GM12874 (cell line): ENCODE measurements at regions not wholly inside any gene's neighbourhood (a gene's known extent, or its start where the extent isn't known, plus 50 kb on each side); places are given as distances from the start of the nearest gene placed in this dataset.

Source experiments
- TF ChIP-seq, protein P1 (sequence below): IDR thresholded peaks from 2 replicates; pipeline ENCODE4 v1.5.1; 2011; ENCODE audit warnings: low read depth, mild to moderate bottlenecking, control low read depth, low read length, moderate library complexity; ENCODE audit not compliant: insufficient read depth

DNA sequence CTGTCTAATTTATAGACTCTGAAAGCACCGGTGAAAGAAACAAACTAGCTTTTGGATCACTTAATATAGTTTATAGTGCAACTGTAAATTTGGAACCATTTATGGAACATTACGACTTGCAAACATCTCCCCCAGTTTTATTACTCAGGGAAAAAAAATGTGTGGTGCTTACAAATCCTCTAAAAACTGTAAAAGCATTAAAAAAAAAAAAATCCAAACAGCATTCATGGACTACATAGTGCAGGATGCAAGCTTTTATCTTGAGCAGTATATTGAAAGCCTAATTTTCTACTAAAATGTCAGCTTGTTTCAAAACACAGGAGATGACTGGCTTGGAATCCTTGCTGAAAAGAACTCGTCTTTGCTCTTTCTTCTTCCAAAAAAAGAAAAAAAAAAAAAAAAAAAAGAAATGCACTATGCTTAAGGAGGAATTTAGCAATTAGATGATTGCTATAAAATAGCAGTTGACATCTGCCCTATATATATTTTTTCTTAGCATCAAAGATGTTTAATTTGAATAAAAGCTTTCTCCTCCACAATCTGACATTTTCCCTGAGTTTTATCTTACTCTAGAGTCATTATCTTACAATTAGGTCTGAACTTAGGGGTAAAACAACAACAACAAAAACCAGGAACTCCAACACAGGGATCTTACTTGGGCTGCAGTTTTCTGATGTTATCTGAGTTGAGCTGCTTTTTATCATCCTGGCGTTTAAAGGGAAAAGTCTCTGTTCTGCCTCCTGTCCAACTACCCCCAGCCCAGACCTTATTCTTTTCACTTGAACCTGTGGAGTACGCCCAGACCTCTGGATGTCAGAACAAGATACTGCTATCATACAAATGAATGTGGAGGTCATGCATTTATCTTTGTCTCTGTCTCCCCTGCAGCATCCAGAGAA lies 62.6 kb upstream of the PDZRN3 start:
- TF ChIP-seq, protein P1, sequence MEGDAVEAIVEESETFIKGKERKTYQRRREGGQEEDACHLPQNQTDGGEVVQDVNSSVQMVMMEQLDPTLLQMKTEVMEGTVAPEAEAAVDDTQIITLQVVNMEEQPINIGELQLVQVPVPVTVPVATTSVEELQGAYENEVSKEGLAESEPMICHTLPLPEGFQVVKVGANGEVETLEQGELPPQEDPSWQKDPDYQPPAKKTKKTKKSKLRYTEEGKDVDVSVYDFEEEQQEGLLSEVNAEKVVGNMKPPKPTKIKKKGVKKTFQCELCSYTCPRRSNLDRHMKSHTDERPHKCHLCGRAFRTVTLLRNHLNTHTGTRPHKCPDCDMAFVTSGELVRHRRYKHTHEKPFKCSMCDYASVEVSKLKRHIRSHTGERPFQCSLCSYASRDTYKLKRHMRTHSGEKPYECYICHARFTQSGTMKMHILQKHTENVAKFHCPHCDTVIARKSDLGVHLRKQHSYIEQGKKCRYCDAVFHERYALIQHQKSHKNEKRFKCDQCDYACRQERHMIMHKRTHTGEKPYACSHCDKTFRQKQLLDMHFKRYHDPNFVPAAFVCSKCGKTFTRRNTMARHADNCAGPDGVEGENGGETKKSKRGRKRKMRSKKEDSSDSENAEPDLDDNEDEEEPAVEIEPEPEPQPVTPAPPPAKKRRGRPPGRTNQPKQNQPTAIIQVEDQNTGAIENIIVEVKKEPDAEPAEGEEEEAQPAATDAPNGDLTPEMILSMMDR = no peak

DNA sequence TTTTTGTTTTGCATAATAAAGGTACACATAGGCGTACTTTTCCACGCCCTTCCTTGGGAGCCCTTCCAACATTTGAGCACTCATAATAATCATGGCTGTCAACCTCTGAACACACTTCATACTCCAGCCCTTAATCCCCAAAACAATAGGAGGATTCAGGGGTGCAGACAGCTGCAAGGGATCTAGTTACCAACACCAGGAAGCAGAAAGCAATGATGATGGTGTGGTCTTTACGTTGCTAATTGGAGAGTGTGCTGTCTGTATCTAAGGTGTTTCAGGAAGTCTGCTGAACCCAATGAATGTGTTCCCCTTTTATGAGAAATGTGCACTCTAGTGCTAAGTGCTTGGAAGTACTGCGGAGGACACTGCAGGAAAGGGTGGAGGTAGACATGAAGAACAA lies 60.3 kb upstream of the PDZRN3 start:
- TF ChIP-seq, protein P1 = no peak

DNA sequence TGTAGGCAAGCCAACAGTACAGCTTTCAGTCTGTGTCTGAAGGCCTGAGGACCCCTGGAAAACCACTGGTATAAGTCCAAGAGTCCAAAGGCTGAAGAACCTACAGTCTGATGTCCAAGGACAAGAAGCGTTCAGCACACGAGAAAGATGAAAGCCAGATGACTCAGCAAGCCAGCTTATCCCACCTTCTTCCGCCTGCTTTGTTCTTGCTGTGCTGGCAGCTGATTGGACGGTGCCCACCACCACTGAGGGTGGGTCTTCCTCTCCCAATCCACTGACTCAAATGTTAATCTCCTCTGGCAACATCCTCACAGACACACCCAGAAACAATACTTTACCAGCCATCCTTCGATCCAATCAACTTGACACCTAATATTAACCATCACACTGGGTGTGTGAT lies 59.0 kb upstream of the PDZRN3 start:
- TF ChIP-seq, protein P1 = no peak

DNA sequence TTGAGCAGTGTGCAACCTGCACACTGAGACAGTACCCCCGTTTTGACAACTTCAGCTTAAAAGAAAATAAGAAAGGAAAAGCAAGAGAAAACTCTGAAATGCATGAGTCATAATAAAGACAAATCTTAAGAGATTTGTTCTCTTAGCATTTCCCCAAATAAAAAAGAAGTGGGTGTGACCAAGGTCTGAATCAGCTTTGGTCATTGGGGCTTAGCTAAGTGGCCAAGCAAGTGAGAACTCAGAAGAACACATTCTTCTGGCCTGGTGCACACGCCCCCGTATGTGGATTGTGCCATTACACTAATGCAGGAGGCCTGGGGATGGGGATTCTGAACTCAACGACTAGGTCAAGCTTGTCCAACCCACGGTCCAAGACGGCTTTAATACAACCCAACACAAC lies 56.9 kb upstream of the PDZRN3 start:
- TF ChIP-seq, protein P1 = no peak

DNA sequence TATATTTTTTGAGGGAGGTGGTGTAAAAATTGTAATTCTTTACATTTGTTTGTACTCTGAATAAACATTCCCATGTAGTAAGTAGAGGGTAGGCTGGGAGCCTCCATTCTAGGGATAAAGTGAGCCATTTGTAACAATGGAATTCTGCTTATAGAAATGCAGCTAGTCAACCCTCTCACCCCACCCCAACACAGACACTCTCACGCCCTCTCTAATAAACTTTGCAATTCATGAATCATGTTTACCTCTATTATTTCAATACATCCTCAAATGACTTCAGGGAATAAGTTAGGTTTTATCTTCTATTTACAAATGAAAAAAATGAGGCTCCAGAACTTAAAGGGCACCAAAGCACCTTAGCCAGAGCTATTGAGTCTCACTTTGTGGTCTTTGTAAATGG lies 56.5 kb upstream of the PDZRN3 start:
- TF ChIP-seq, protein P1 = no peak

DNA sequence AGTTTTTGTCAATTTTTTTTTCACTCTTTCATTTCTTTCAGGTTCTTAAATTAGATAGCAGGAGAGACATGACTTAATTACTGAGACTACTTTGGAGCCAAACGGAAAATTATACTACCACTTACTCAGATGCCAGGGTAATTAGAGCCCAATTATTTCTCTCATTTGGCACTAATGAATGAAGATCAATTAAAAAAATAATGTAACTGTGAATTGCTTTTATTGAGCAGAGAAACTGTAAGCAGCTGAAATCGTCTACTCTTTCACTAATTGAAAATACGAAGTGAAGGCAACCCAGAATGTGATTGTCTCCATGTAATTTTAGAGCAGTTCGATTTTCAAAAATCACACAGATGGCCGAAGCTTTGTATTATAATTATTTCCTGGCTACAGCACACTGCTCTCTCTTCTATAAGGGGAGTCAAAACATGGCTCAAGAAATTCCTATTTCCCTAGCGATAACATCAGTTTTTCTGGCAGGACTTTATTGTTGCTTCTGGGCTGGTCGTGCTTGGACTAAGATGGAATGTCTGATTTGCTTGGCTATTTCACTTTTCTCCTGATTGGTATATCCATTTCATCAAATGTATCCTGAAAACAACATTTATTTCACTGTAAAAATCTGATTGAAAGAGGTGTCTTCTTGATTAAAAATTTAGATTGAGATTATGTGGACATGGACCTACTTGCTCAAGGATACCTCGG lies 55.8 kb upstream of the PDZRN3 start:
- TF ChIP-seq, protein P1 = no peak

DNA sequence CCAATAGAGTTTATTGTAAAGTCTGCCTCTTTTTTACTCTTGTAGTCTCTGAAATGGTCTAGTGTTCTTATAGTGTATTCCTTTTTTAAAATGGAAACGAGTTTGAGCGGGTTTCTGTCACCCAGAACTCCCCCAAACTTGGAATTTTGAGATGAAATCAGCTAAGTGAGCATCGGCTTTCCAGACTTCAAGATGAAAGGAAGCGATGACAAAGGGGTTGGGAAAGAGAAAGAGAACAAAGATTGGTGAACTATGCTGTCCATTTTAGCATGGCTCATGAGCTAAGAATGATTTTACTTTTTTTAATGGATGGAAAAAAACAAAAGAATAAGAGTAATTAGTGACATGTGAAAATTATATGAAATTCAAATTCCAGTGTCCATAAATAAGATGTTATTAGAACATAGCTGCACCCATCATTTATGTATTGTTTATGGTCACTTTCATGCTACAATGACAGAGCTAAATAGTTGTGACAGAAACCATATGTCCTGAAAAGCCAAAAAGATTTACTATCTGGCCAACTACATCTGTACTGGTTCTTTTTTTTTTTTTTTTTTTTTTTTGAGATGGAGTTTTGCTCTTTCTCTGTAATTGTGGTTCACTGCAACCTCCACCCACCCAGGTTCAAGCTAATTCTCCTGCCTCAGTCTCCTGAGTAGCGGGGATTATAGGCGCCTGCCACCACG lies 52.7 kb upstream of the PDZRN3 start:
- TF ChIP-seq, protein P1 = no peak
